Cardiac fibroblast (primary cell): ENCODE measurements at regions not wholly inside any gene's neighbourhood (a gene's known extent, or its start where the extent isn't known, plus 50 kb on each side); places are given as distances from the start of the nearest gene placed in this dataset.

Experiments
- DNase-seq, 2 donors: peaks; one replicate each; pipeline versions ENCODE4 v3.0.0 to v3.0.0-alpha.2; 2010; ENCODE audit warnings: low read depth in 2 of 2
- H3K4me3 ChIP-seq, 2 donors: replicated peaks in 1 of 2; 1 replicate in 1 of 2; 2 replicates in 1 of 2; pipeline ENCODE4 v1.5.1; 2011; ENCODE audit warnings: low read depth in 2 of 2, low read length in 2 of 2, mild to moderate bottlenecking in 2 of 2, moderate library complexity in 1 of 2
- TF ChIP-seq, protein P1 (sequence below): IDR thresholded peaks from one replicate; pipeline ENCODE4 v1.5.1; 2011; ENCODE audit warnings: low read depth, mild to moderate bottlenecking, low read length, inconsistent platforms

DNA sequence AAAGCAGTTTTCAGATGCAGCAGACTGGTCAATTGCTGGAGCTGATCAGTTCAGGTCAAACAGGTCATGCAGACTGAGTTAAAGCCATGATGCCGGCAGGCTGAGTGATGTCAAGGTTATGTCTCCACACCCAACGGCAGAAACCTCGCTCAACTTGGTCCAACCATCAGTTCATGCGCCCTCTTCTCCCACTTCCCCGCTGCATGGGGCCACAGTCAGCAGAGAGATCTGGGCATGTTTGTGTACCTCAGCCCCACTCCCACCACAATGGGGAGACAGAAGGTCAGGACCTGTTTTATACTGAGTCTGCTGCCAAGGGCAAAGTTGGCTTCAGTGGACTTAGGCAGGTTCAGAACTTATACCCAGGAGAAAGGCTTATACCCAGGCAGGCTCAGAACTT lies 118.7 kb downstream of the TRIM29 start:
- no peak for DNase-seq

DNA sequence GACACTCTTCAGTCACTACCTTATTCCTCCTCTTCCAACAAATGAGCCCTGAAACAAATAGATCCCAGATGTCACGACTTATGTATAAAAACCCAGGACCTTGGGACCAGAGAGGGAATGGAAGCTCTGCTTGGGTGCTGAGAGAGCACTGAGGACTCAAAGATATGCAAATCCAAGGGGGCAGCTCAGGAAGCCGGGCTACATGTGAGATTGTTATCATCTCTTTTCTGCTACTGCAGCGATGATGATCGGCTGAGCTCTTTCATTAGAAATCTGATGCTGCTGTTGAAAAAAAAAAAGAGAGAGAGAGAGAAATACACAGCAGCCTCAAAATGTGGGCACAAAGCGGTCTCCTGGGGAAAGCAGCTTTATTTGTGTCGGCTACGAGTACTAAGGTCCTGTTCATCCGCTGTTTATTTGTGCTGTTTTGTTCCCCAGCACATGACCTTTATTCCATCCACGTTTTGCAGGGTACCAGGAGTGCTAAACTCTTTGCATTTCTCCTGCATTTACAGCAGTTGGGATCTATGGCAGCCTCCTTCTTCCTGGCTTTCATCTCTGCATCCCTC lies 120.2 kb downstream of the TRIM29 start:
- TF ChIP-seq, protein P1, sequence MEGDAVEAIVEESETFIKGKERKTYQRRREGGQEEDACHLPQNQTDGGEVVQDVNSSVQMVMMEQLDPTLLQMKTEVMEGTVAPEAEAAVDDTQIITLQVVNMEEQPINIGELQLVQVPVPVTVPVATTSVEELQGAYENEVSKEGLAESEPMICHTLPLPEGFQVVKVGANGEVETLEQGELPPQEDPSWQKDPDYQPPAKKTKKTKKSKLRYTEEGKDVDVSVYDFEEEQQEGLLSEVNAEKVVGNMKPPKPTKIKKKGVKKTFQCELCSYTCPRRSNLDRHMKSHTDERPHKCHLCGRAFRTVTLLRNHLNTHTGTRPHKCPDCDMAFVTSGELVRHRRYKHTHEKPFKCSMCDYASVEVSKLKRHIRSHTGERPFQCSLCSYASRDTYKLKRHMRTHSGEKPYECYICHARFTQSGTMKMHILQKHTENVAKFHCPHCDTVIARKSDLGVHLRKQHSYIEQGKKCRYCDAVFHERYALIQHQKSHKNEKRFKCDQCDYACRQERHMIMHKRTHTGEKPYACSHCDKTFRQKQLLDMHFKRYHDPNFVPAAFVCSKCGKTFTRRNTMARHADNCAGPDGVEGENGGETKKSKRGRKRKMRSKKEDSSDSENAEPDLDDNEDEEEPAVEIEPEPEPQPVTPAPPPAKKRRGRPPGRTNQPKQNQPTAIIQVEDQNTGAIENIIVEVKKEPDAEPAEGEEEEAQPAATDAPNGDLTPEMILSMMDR, result no peak
- no peak for DNase-seq

More for the DNA sequence above, 118.7 kb downstream of the TRIM29 start:
- H3K4me3 ChIP-seq, result no peak overlapping the region
- TF ChIP-seq, protein P1, result no peak

GRCh38 chr11:120013325-120014250 lies 124.3 kb downstream of the TRIM29 start:
- DNase-seq, result peak; percentile 29 to 30
- TF ChIP-seq, protein P1, result peak; percentile 64
- no peak overlapping the region for H3K4me3 ChIP-seq

More for the DNA sequence above, 120.2 kb downstream of the TRIM29 start:
- H3K4me3 ChIP-seq, result no peak overlapping the region

DNA sequence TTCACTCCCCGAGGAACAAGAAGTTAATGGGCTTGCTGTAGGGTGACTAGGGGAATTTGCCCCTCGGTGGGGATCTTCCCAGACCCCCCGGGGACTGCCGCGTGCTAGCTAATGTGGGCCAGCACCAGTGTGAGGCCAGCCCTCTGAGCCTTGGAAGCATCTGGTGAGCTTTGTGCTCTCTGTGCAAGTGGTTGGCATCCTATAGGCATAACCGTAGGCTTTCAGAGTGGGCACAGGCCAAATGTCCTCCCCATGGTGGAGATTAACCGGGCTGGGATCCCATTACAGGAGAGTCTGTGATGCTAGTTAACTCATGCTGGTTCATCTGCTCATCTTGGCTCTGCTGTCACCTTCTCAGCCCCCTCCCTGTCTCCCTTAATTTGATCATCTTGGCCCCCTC lies 125.7 kb downstream of the TRIM29 start:
- TF ChIP-seq, protein P1, result no peak
- H3K4me3 ChIP-seq, result no peak overlapping the region
- DNase-seq, result no peak

- no peak overlapping the region for H3K4me3 ChIP-seq
- TF ChIP-seq, protein P1, result no peak
- DNase-seq, result no peak
Observed at GRCh38 chr11:120011836-120012235, 126.1 kb downstream of the TRIM29 start.

GRCh38 chr11:120010775-120011174 lies 127.1 kb downstream of the TRIM29 start:
- no peak for DNase-seq
- H3K4me3 ChIP-seq, result no peak overlapping the region
- TF ChIP-seq, protein P1, result no peak
